H1 (cell line): ENCODE measurements at regions not wholly inside any gene's neighbourhood (a gene's known extent, or its start where the extent isn't known, plus 50 kb on each side); places are given as distances from the start of the nearest gene placed in this dataset.

Experiments used
- CTCF ChIA-PET: fragments of 300-600 bp; sonication (Branson Sonifier 250); formaldehyde crosslinking; loops from one replicate; lab custom pipeline; 2021; ENCODE audit not compliant: partially characterized antibody; lab: Charles Lee
- POLR2A ChIA-PET: fragments of 300-600 bp; sonication (Branson Sonifier 250); formaldehyde crosslinking; loops from one replicate; lab custom pipeline; 2021; ENCODE audit warnings: inconsistent platforms; ENCODE audit not compliant: partially characterized antibody; lab: Charles Lee
- DNase-seq, 2 experiments: peaks; one replicate each; pipeline versions ENCODE4 v3.0.0 to v3.0.0-alpha.2; 2010 to 2022; ENCODE audit warnings: low spot score in 2 of 2, low read depth in 1 of 2, mixed read lengths in 1 of 2
- FAIRE-seq: peaks from 2 replicates; lab custom pipeline; 2011; peaks lifted over from hg19 to GRCh38; lab: Jason Lieb, UNC
- H2AFZ ChIP-seq: 2 replicates; pipeline ENCODE4 v1.8.1; 2012; ENCODE audit warnings: low read length, inconsistent platforms
- H2AK5ac ChIP-seq: 2 replicates; pipeline ENCODE4 v1.6.1; 2013; ENCODE audit warnings: low read depth, low read length
- H2BK120ac ChIP-seq: replicated peaks from 2 replicates; pipeline ENCODE3; 2013; ENCODE audit warnings: low read depth, low read length, inconsistent platforms
- H2BK12ac ChIP-seq: 2 replicates; pipeline ENCODE4 v1.6.1; 2013; ENCODE audit warnings: low read depth, low read length
- H2BK15ac ChIP-seq: 2 replicates; pipeline ENCODE4 v1.6.1; 2013; ENCODE audit warnings: low read length
- H2BK20ac ChIP-seq: 2 replicates; pipeline ENCODE4 v1.6.1; 2013; ENCODE audit warnings: low read length
- H2BK5ac ChIP-seq: 2 replicates; pipeline ENCODE4 v1.6.1; 2013; ENCODE audit warnings: low read depth, low read length
- H3K14ac ChIP-seq: 2 replicates; pipeline ENCODE4 v1.6.1; 2013; ENCODE audit warnings: inconsistent platforms; ENCODE audit not compliant: insufficient read length
- H3K18ac ChIP-seq: 2 replicates; pipeline ENCODE4 v1.6.1; 2013; ENCODE audit warnings: low read length; ENCODE audit errors: extremely low read depth
- H3K23ac ChIP-seq: 2 replicates; pipeline ENCODE4 v1.6.1; 2013; ENCODE audit warnings: inconsistent platforms; ENCODE audit not compliant: insufficient read length
- H3K23me2 ChIP-seq: 2 replicates; pipeline ENCODE4 v1.6.1; 2013; ENCODE audit warnings: low read depth, low read length
- H3K27ac ChIP-seq: 2 replicates; pipeline ENCODE4 v1.6.1; 2011; ENCODE audit warnings: low read depth, low read length, inconsistent platforms
- H3K27me3 ChIP-seq, 4 experiments: replicated peaks in 1 of 4; 1 replicate in 1 of 4; 2 replicates in 3 of 4; pipeline versions ENCODE4 v1.6.1 to v1.8.1; 2011 to 2013; ENCODE audit warnings: low read length in 3 of 4, mild to moderate bottlenecking in 3 of 4, inconsistent platforms in 2 of 4, mixed read lengths in 2 of 4, moderate library complexity in 1 of 4; ENCODE audit not compliant: control insufficient read depth in 3 of 4, insufficient read depth in 3 of 4; ENCODE audit errors: extremely low read depth in 1 of 4
- H3K36me3 ChIP-seq, 4 experiments: 2 replicates each; pipeline versions ENCODE4 v1.6.1 to v1.8.1; 2011 to 2013; ENCODE audit warnings: mild to moderate bottlenecking in 4 of 4, low read length in 3 of 4, moderate library complexity in 2 of 4, control low read depth in 1 of 4, inconsistent platforms in 1 of 4; ENCODE audit not compliant: insufficient read depth in 4 of 4, control insufficient read depth in 2 of 4
- H3K4ac ChIP-seq: replicated peaks from 2 replicates; pipeline ENCODE3; 2013; ENCODE audit warnings: low read length, low read depth, mixed read lengths, inconsistent platforms; ENCODE audit not compliant: insufficient read length
- H3K4me1 ChIP-seq, 4 experiments: replicated peaks in 1 of 4; 1 replicate in 1 of 4; 2 replicates in 3 of 4; pipeline versions ENCODE4 v1.6.1 to v1.8.1; 2011 to 2013; ENCODE audit warnings: low read length in 3 of 4, inconsistent platforms in 2 of 4, mixed read lengths in 1 of 4; ENCODE audit not compliant: insufficient read depth in 4 of 4, control insufficient read depth in 3 of 4
- H3K4me2 ChIP-seq, 2 experiments: 2 replicates each; pipeline versions ENCODE4 v1.6.1 to v1.8.1; 2011 to 2013; ENCODE audit warnings: low read depth in 2 of 2, low read length in 2 of 2, control low read depth in 1 of 2, inconsistent platforms in 1 of 2, mild to moderate bottlenecking in 1 of 2; ENCODE audit not compliant: insufficient read depth in 1 of 2
- H3K4me3 ChIP-seq, 4 experiments: fragments of 200-600, 300-600 bp in 1 of 4; sonication (generic), shearing (Covaris generic), sonication (Bioruptor Twin) in 1 of 4; 2 replicates each; pipeline versions ENCODE4 v1.5.1 to v1.8.1; 2011 to 2016; ENCODE audit warnings: low read length in 4 of 4, low read depth in 3 of 4, control low read depth in 2 of 4, inconsistent platforms in 2 of 4, mild to moderate bottlenecking in 2 of 4, mixed read lengths in 1 of 4, moderate library complexity in 1 of 4; ENCODE audit not compliant: insufficient read depth in 2 of 4; ENCODE audit errors: extremely low read depth in 1 of 4
- H3K56ac ChIP-seq: replicated peaks from 2 replicates; pipeline ENCODE3; 2013; ENCODE audit warnings: low read depth, mild to moderate bottlenecking, mixed read lengths, low read length, inconsistent platforms; ENCODE audit not compliant: insufficient read length
- H3K79me1 ChIP-seq: 2 replicates; pipeline ENCODE4 v1.6.1; 2013; ENCODE audit warnings: low read depth, low read length, control low read depth
- H3K79me2 ChIP-seq, 2 experiments: 2 replicates each; pipeline versions ENCODE4 v1.6.1 to v1.8.1; 2012 to 2013; ENCODE audit warnings: low read length in 2 of 2, mild to moderate bottlenecking in 2 of 2, inconsistent platforms in 1 of 2; ENCODE audit not compliant: insufficient read depth in 2 of 2, control insufficient read depth in 1 of 2
- H3K9ac ChIP-seq, 4 experiments: replicated peaks in 1 of 4; 1 replicate in 1 of 4; 2 replicates in 3 of 4; pipeline versions ENCODE4 v1.6.1 to v1.8.1; 2011 to 2013; ENCODE audit warnings: low read depth in 3 of 4, low read length in 3 of 4, control low read depth in 2 of 4, mild to moderate bottlenecking in 2 of 4, moderate library complexity in 2 of 4, inconsistent platforms in 1 of 4; ENCODE audit errors: extremely low read depth in 1 of 4
- H3K9me3 ChIP-seq, 2 experiments: 2 replicates each; pipeline versions ENCODE4 v1.6.1 to v1.8.1; 2012 to 2013; ENCODE audit warnings: mild to moderate bottlenecking in 2 of 2, moderate library complexity in 2 of 2, control low read depth in 1 of 2, inconsistent platforms in 1 of 2, low read depth in 1 of 2, low read length in 1 of 2, mixed read lengths in 1 of 2; ENCODE audit not compliant: insufficient read depth in 2 of 2
- H4K20me1 ChIP-seq, 2 experiments: replicated peaks in 1 of 2; 2 replicates each; pipeline versions ENCODE3 to v1.8.1; 2011 to 2013; ENCODE audit warnings: inconsistent platforms in 2 of 2, low read length in 2 of 2, mild to moderate bottlenecking in 1 of 2; ENCODE audit not compliant: insufficient read depth in 2 of 2, control insufficient read depth in 1 of 2
- H4K5ac ChIP-seq: 2 replicates; pipeline ENCODE4 v1.6.1; 2013; ENCODE audit warnings: low read length, low read depth, mixed read lengths, inconsistent platforms; ENCODE audit not compliant: insufficient read length
- H4K8ac ChIP-seq: 2 replicates; pipeline ENCODE4 v1.8.0; 2013; ENCODE audit warnings: mild to moderate bottlenecking, moderate library complexity, low read length, inconsistent platforms; ENCODE audit not compliant: insufficient read depth; ENCODE audit errors: extremely low read depth
- H4K91ac ChIP-seq: replicated peaks from 2 replicates; pipeline ENCODE3; 2013; ENCODE audit warnings: low read length, mixed read lengths, inconsistent platforms; ENCODE audit not compliant: insufficient read length
- CHD1 ChIP-seq: IDR thresholded peaks from 2 replicates; pipeline ENCODE4 v1.6.1; 2012; ENCODE audit warnings: low read depth, low read length, improper control_type of control experiment
- WGBS, 2 experiments: shearing (Covaris generic) in 1 of 2; methylation state at CpG; one replicate each; pipeline versions ENCODE4 v1.1.6 to v1.1.7; 2013 to 2015; ENCODE audit warnings: low lambda C conversion rate in 2 of 2, mixed read lengths in 2 of 2, inconsistent platforms in 1 of 2, low coverage in 1 of 2, missing lambda C conversion rate in 1 of 2; ENCODE audit not compliant: insufficient replicate concordance in 2 of 2, insufficient coverage in 1 of 2, insufficient read length in 1 of 2; ENCODE audit errors: extremely low coverage in 1 of 2, missing lambda C conversion rate in 1 of 2; 5-methylcytosine and 5-hydroxymethylcytosine counted together

GRCh38 chr3:105974381-105974780 is 105.6 kb upstream of the CBLB start:
- Histone ChIP-seq H3K4ac (no peak overlapping the region), H2BK5ac (no peak overlapping the region), H3K36me3 (no peaks in the 10 kb centered on the region), H3K18ac (no peak overlapping the region), H3K9ac (no peak overlapping the region), H4K5ac (no peak overlapping the region), H4K20me1 (no peaks in the 10 kb centered on the region), H4K8ac (no peak overlapping the region), H3K14ac (no peak overlapping the region), H3K4me2 (no peak overlapping the region), H3K9me3 (peaks cover 7 to 17% of the 10 kb centered on the region in 2 experiments; a peak in 2 of 4 replicates), H3K27ac (no peak overlapping the region), H3K23me2 (no peaks in the 10 kb centered on the region), H3K79me2 (no peaks in the 10 kb centered on the region), H3K27me3 (no peaks in the 10 kb centered on the region), H2BK15ac (no peak overlapping the region), H2BK12ac (no peak overlapping the region), H2BK120ac (no peak overlapping the region), H3K79me1 (no peaks in the 10 kb centered on the region), H2BK20ac (no peak overlapping the region), H3K23ac (no peak overlapping the region), H3K4me1 (no peaks in the 10 kb centered on the region), H3K4me3 (no peak overlapping the region), H3K56ac (no peak overlapping the region), H4K91ac (no peak overlapping the region), H2AFZ (no peak overlapping the region), H2AK5ac (no peak overlapping the region)
- FAIRE-seq: no peak
- 88% methylated on average over 2 of the region's 2 CpGs; no CpG with 5 or more reads in 1 of the 2 experiments for WGBS, 2 experiments
- no peak for DNase-seq
- ChIA-PET CTCF (no interaction called here), POLR2A (no interaction called here)
- TF ChIP-seq CHD1: no peak
